Retinal pigment epithelial cell (primary cell): ENCODE measurements at regions not wholly inside any gene's neighbourhood (a gene's known extent, or its start where the extent isn't known, plus 50 kb on each side); places are given as distances from the start of the nearest gene placed in this dataset.

Experiments used
- DNase-seq: peaks from one replicate; pipeline ENCODE4 v3.0.0-alpha.2; 2010; ENCODE audit warnings: low read depth
- H3K4me3 ChIP-seq: 2 replicates; pipeline ENCODE4 v1.5.1; 2011; ENCODE audit warnings: mild to moderate bottlenecking, low read length, control low read depth, moderate library complexity
- CTCF ChIP-seq: conservative IDR thresholded peaks from 2 replicates; pipeline ENCODE4 v1.5.1; 2011; ENCODE audit warnings: low read depth, low read length, control low read depth, inconsistent platforms

GRCh38 chrX:88397551-88397950, 349.5 kb upstream of the CPXCR1 start:
- no peak for DNase-seq
- H3K4me3 ChIP-seq, result no peak overlapping the region
- no peak for TF ChIP-seq CTCF

GRCh38 chrX:88416002-88416401, 331.0 kb upstream of the CPXCR1 start:
- no peak for DNase-seq
- no peak for TF ChIP-seq CTCF
- H3K4me3 ChIP-seq, result no peak overlapping the region

- no peak overlapping the region for H3K4me3 ChIP-seq
- TF ChIP-seq CTCF, result no peak
- no peak for DNase-seq
Measured at GRCh38 chrX:88416965-88417364, 330.1 kb upstream of the CPXCR1 start.

- no peak for TF ChIP-seq CTCF
- DNase-seq, result no peak
- H3K4me3 ChIP-seq, result no peak overlapping the region
Measured at GRCh38 chrX:88424071-88424470, 323.0 kb upstream of the CPXCR1 start.

GRCh38 chrX:88424541-88424940, 322.5 kb upstream of the CPXCR1 start:
- no peak for TF ChIP-seq CTCF
- H3K4me3 ChIP-seq, result no peak overlapping the region
- DNase-seq, result no peak

- TF ChIP-seq CTCF, result peak; percentile 2
- DNase-seq, result no peak
- H3K4me3 ChIP-seq, result no peak overlapping the region
Measured at GRCh38 chrX:88425739-88426138, 321.3 kb upstream of the CPXCR1 start.

- H3K4me3 ChIP-seq, result no peak overlapping the region
- TF ChIP-seq CTCF, result no peak
- DNase-seq, result no peak
Measured at GRCh38 chrX:88437563-88437962, 309.5 kb upstream of the CPXCR1 start.
